GM18505 (cell line): ENCODE measurements at regions not wholly inside any gene's neighbourhood (a gene's known extent, or its start where the extent isn't known, plus 50 kb on each side); places are given as distances from the start of the nearest gene placed in this dataset.
"Not testable (repeated sequence)": the region's sequence is repeated elsewhere in the genome, so short reads cannot be mapped to it uniquely, and the experiment has no call there.

Experiments
- ATAC-seq: cut with Tn5 transposase; IDR thresholded peaks from one replicate; pipeline ENCODE4 v1.9.1; 2021; ENCODE audit not compliant: unreplicated experiment
- POLR2A ChIP-seq: IDR thresholded peaks from 4 replicates; pipeline ENCODE4 v1.6.1; 2011; ENCODE audit warnings: borderline replicate concordance; ENCODE audit not compliant: insufficient read depth, insufficient read length; ENCODE audit errors: extremely low read depth

- ATAC-seq, result no peak
- no peak for TF ChIP-seq POLR2A
Observed at GRCh38 chr4:137427411-137427810, 104.9 kb downstream of the PCDH18 start.

GRCh38 chr4:137425281-137425680 lies 107.0 kb downstream of the PCDH18 start:
- no peak for TF ChIP-seq POLR2A
- ATAC-seq, result no peak

- ATAC-seq, result no peak
- no peak for TF ChIP-seq POLR2A
Observed at GRCh38 chr4:137422666-137423065, 109.6 kb downstream of the PCDH18 start.

GRCh38 chr4:137421796-137422195 lies 110.5 kb downstream of the PCDH18 start:
- ATAC-seq, result no peak
- TF ChIP-seq POLR2A, result no peak

- ATAC-seq, result no peak
- TF ChIP-seq POLR2A, result no peak
Observed at GRCh38 chr4:137420901-137421396, 111.3 kb downstream of the PCDH18 start.

GRCh38 chr4:137417676-137418075 lies 114.6 kb downstream of the PCDH18 start:
- TF ChIP-seq POLR2A, result no peak
- no peak for ATAC-seq

- ATAC-seq, result no peak
Observed at GRCh38 chr4:137414802-137415201, 117.5 kb downstream of the PCDH18 start.

GRCh38 chr4:137408527-137409177 lies 123.6 kb downstream of the PCDH18 start:
- ATAC-seq, result no peak
- no peak for TF ChIP-seq POLR2A

More at GRCh38 chr4:137414802-137415201, 117.5 kb downstream of the PCDH18 start:
- TF ChIP-seq POLR2A, result no peak

- ATAC-seq, result not testable (repeated sequence)
Observed at GRCh38 chr4:137405833-137406232, 126.5 kb downstream of the PCDH18 start.

- no peak for ATAC-seq
- TF ChIP-seq POLR2A, result no peak
Observed at GRCh38 chr4:137394018-137394417, 138.3 kb downstream of the PCDH18 start.

- no peak for ATAC-seq
- no peak for TF ChIP-seq POLR2A
Observed at GRCh38 chr4:137393044-137393443, 139.2 kb downstream of the PCDH18 start.

- ATAC-seq, result no peak
- TF ChIP-seq POLR2A, result no peak
Observed at GRCh38 chr4:137390707-137391106, 141.6 kb downstream of the PCDH18 start.

GRCh38 chr4:137389911-137390520 lies 142.3 kb downstream of the PCDH18 start:
- TF ChIP-seq POLR2A, result no peak
- no peak for ATAC-seq

GRCh38 chr4:137387924-137388323 lies 144.4 kb downstream of the PCDH18 start:
- ATAC-seq, result no peak
- TF ChIP-seq POLR2A, result no peak
